ENCODE measurements at regions not wholly inside any gene's neighbourhood (a gene's known extent, or its start where the extent isn't known, plus 50 kb on each side); places are given as distances from the start of the nearest gene placed in this dataset.

- H3K9me3 ChIP-seq (replicated peaks in 1 of 11), result peaks cover 4 to 20% (median 15%) of the 10 kb centered on the region in 11 experiments; a peak in 20 of 22 replicates
- H3K27ac ChIP-seq, result no peak overlapping the region
- no peak overlapping the region for H3K4me3 ChIP-seq
- no peak overlapping the region for H3K9ac ChIP-seq
- TF ChIP-seq Cebpa-rat (IDR thresholded peaks at IDR 0.05), result no peak
- peak overlapping the region; percentile 29 to 77 (median 62) for H3K4me2 ChIP-seq
- H4K20me1 ChIP-seq, result no peaks in the 10 kb centered on the region
- no peaks in the 10 kb centered on the region for H3K36me3 ChIP-seq
- peaks cover 15 to 37% (median 28%) of the 10 kb centered on the region in 10 experiments for H3K4me1 ChIP-seq
- no peaks in the 10 kb centered on the region for H3K27me3 ChIP-seq
Measured at GRCh38 chr1:115501476-115501875, 140.3 kb upstream of the VANGL1 start.

- Histone ChIP-seq H3K9ac (no peak overlapping the region), H3K4me2 (no peak overlapping the region), H3K36me3 (no peaks in the 10 kb centered on the region), H4K20me1 (no peaks in the 10 kb centered on the region), H3K27me3 (no peaks in the 10 kb centered on the region), H3K9me3 (replicated peaks in 1 of 11) (peaks cover 4 to 19% (median 15%) of the 10 kb centered on the region in 11 experiments; a peak in 20 of 22 replicates), H3K4me3 (no peak overlapping the region), H3K4me1 (peaks cover 15 to 42% (median 28%) of the 10 kb centered on the region in 10 experiments), H3K27ac (no peak overlapping the region)
- TF ChIP-seq Cebpa-rat (IDR thresholded peaks at IDR 0.05), result no peak
Measured at GRCh38 chr1:115499253-115499652, 142.5 kb upstream of the VANGL1 start.

- no peak for TF ChIP-seq Cebpa-rat (IDR thresholded peaks at IDR 0.05)
- Histone ChIP-seq H3K27me3 (no peaks in the 10 kb centered on the region), H3K4me2 (no peak overlapping the region), H3K9me3 (replicated peaks in 1 of 11) (no peaks in the 10 kb centered on the region), H3K9ac (no peak overlapping the region), H3K4me1 (peaks cover 9 to 31% (median 20%) of the 10 kb centered on the region in 10 experiments), H4K20me1 (no peaks in the 10 kb centered on the region), H3K27ac (no peak overlapping the region), H3K36me3 (no peaks in the 10 kb centered on the region), H3K4me3 (no peak overlapping the region)
Measured at GRCh38 chr1:115496904-115497527, 144.8 kb upstream of the VANGL1 start.

DNA sequence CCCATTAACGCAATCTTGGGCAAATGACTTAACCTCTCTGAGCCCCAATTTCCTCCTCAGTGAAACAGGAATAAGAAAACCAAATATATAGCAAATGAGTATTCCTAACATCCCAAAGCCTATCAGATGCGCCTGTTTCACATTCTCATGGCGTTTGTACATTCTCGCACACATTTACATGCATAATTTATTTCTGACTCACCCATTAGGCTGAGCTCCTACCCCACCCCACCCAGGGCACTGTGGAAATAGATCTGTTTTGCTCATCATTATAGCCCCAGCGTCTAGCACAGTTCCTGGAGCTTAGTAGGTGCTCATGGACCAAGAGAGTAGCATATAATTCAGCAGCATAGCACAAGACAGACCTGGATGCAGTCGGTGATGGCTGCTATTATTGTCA lies 146.1 kb upstream of the VANGL1 start:
- Histone ChIP-seq H3K27me3 (no peaks in the 10 kb centered on the region), H3K4me1 (peaks cover 0 to 17% (median 7%) of the 10 kb centered on the region in 10 experiments; a peak in 10 of 20 replicates), H4K20me1 (no peaks in the 10 kb centered on the region), H3K27ac (no peak overlapping the region), H3K4me2 (peak overlapping the region in 5 of 11 experiments; percentile 5 to 48 (median 23); a peak in 4 of 22 replicates), H3K9ac (no peak overlapping the region), H3K4me3 (no peak overlapping the region), H3K36me3 (no peaks in the 10 kb centered on the region), H3K9me3 (replicated peaks in 1 of 11) (no peaks in the 10 kb centered on the region)
- TF ChIP-seq Cebpa-rat (IDR thresholded peaks at IDR 0.05), result no peak

DNA sequence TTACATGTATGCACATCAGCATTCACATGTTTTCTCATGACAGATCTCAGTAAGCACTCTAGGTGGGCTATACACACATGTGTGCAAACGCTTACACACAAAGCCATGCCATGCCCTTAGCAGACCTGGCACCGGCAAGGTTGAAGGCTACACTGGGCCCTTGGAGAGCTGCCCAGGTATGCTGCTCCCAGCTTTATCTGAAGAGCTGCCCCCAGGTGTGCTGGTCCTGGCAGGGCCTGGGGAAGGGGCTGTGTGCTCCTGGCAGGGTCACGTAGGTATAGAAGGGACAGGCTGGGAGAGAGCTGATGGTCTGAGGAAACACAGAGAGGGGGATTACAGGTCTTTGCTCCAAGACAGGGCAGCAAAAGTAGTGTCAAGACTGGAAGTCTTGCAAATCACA lies 146.7 kb upstream of the VANGL1 start:
- Histone ChIP-seq H3K9ac (no peak overlapping the region), H3K9me3 (replicated peaks in 1 of 11) (no peaks in the 10 kb centered on the region), H3K27ac (no peak overlapping the region), H3K4me1 (peaks cover 0 to 12% (median 3%) of the 10 kb centered on the region in 10 experiments; a peak in 10 of 20 replicates), H3K4me3 (no peak overlapping the region), H3K27me3 (no peaks in the 10 kb centered on the region), H3K4me2 (no peak overlapping the region), H3K36me3 (no peaks in the 10 kb centered on the region), H4K20me1 (no peaks in the 10 kb centered on the region)
- no peak for TF ChIP-seq Cebpa-rat (IDR thresholded peaks at IDR 0.05)

- Histone ChIP-seq H3K27ac (no peak overlapping the region), H3K36me3 (no peaks in the 10 kb centered on the region), H4K20me1 (no peaks in the 10 kb centered on the region), H3K27me3 (no peaks in the 10 kb centered on the region), H3K9ac (no peak overlapping the region), H3K4me2 (no peak overlapping the region), H3K9me3 (replicated peaks in 1 of 11) (peaks cover 0 to 3% (median 0%) of the 10 kb centered on the region in 11 experiments; a peak in 1 of 22 replicates), H3K4me3 (no peak overlapping the region), H3K4me1 (peaks cover 0 to 7% (median 0%) of the 10 kb centered on the region in 10 experiments; a peak in 7 of 20 replicates)
- TF ChIP-seq Cebpa-rat (IDR thresholded peaks at IDR 0.05), result no peak
Measured at GRCh38 chr1:115493834-115494233, 147.9 kb upstream of the VANGL1 start.

- Histone ChIP-seq H4K20me1 (no peaks in the 10 kb centered on the region), H3K27ac (no peak overlapping the region), H3K4me1 (peaks cover 0 to 7% (median 0%) of the 10 kb centered on the region in 10 experiments; a peak in 7 of 20 replicates), H3K4me3 (no peak overlapping the region), H3K4me2 (no peak overlapping the region), H3K27me3 (no peaks in the 10 kb centered on the region), H3K9ac (no peak overlapping the region), H3K36me3 (no peaks in the 10 kb centered on the region), H3K9me3 (replicated peaks in 1 of 11) (peaks cover 0 to 3% (median 0%) of the 10 kb centered on the region in 11 experiments; a peak in 1 of 22 replicates)
- no peak for TF ChIP-seq Cebpa-rat (IDR thresholded peaks at IDR 0.05)
Measured at GRCh38 chr1:115492880-115493279, 148.9 kb upstream of the VANGL1 start.

DNA sequence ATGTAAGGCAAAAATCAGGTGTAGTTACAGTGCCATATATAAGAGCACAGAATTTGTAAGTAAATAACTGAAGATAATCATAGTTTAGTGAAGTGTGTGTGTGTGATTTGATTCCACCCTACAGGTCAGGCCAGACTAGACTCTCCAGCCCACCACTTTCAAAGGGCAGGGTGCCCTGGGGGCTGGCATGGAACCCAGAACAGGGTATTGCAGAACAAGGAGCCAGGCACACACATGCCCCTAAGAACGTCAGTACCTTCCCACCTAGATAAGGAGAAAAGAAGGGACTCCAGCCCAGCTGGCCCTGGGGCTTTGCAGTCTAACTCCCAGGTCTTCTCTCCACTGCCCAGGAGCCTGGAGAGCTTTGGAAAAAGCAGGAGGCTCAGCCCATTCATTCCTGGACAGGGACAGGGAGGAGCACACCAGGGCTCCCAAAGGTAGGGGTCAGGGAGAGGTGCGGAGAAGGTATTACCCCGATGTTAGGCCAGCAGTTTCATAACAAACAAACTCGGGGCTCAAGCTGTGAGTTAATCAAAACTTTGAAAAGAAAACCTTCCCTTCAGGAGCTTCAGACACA lies 149.7 kb upstream of the VANGL1 start:
- H3K4me1 ChIP-seq, result peaks cover 0 to 7% (median 0%) of the 10 kb centered on the region in 10 experiments; a peak in 7 of 20 replicates
- H3K4me2 ChIP-seq, result no peak overlapping the region
- H3K27me3 ChIP-seq, result no peaks in the 10 kb centered on the region
- peaks cover 0 to 3% (median 0%) of the 10 kb centered on the region in 11 experiments; a peak in 1 of 22 replicates for H3K9me3 ChIP-seq (replicated peaks in 1 of 11)
- TF ChIP-seq Cebpa-rat (IDR thresholded peaks at IDR 0.05), result no peak
- no peak overlapping the region for H3K4me3 ChIP-seq
- no peak overlapping the region for H3K27ac ChIP-seq
- no peaks in the 10 kb centered on the region for H4K20me1 ChIP-seq
- no peaks in the 10 kb centered on the region for H3K36me3 ChIP-seq
- H3K9ac ChIP-seq, result no peak overlapping the region

- no peak for TF ChIP-seq Cebpa-rat (IDR thresholded peaks at IDR 0.05)
- Histone ChIP-seq H3K9me3 (replicated peaks in 1 of 11) (peaks cover 0 to 3% (median 0%) of the 10 kb centered on the region in 11 experiments; a peak in 2 of 22 replicates), H4K20me1 (no peaks in the 10 kb centered on the region), H3K4me1 (peaks cover 0 to 7% (median 0%) of the 10 kb centered on the region in 10 experiments; a peak in 7 of 20 replicates), H3K4me2 (no peak overlapping the region), H3K27ac (no peak overlapping the region), H3K9ac (no peak overlapping the region), H3K4me3 (no peak overlapping the region), H3K27me3 (no peaks in the 10 kb centered on the region), H3K36me3 (no peaks in the 10 kb centered on the region)
Measured at GRCh38 chr1:115491298-115492018, 150.3 kb upstream of the VANGL1 start.

Measured in BLaER1 treated with 17β-estradiol and CSF1 and Interleukin-3, amounts not matched to agents 10 nM and 100 nM (cell line).